B cell (primary cell): ENCODE measurements at regions not wholly inside any gene's neighbourhood (a gene's known extent, or its start where the extent isn't known, plus 50 kb on each side); places are given as distances from the start of the nearest gene placed in this dataset.

Experiments used
- EZH2 ChIP-seq: IDR thresholded peaks from 2 replicates; pipeline ENCODE4 v1.6.1; 2012; ENCODE audit warnings: borderline replicate concordance, low read depth, mild to moderate bottlenecking, moderate library complexity, low read length; ENCODE audit not compliant: insufficient read depth, poor library complexity, severe bottlenecking
- TF ChIP-seq, protein P1 (sequence below): fragments of 200-600 bp; IDR thresholded peaks from one replicate; pipeline ENCODE4 v1.8.0; 2022; ENCODE audit warnings: antibody characterized with exemption, mild to moderate bottlenecking

- TF ChIP-seq, protein P1, sequence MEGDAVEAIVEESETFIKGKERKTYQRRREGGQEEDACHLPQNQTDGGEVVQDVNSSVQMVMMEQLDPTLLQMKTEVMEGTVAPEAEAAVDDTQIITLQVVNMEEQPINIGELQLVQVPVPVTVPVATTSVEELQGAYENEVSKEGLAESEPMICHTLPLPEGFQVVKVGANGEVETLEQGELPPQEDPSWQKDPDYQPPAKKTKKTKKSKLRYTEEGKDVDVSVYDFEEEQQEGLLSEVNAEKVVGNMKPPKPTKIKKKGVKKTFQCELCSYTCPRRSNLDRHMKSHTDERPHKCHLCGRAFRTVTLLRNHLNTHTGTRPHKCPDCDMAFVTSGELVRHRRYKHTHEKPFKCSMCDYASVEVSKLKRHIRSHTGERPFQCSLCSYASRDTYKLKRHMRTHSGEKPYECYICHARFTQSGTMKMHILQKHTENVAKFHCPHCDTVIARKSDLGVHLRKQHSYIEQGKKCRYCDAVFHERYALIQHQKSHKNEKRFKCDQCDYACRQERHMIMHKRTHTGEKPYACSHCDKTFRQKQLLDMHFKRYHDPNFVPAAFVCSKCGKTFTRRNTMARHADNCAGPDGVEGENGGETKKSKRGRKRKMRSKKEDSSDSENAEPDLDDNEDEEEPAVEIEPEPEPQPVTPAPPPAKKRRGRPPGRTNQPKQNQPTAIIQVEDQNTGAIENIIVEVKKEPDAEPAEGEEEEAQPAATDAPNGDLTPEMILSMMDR: no peak
- TF ChIP-seq EZH2: no peak
These were observed 104.1 kb upstream of the KCTD1 start for GRCh38 chr18:26652501-26652900.
